ENCODE measurements at regions not wholly inside any gene's neighbourhood (a gene's known extent, or its start where the extent isn't known, plus 50 kb on each side); places are given as distances from the start of the nearest gene placed in this dataset.

DNA sequence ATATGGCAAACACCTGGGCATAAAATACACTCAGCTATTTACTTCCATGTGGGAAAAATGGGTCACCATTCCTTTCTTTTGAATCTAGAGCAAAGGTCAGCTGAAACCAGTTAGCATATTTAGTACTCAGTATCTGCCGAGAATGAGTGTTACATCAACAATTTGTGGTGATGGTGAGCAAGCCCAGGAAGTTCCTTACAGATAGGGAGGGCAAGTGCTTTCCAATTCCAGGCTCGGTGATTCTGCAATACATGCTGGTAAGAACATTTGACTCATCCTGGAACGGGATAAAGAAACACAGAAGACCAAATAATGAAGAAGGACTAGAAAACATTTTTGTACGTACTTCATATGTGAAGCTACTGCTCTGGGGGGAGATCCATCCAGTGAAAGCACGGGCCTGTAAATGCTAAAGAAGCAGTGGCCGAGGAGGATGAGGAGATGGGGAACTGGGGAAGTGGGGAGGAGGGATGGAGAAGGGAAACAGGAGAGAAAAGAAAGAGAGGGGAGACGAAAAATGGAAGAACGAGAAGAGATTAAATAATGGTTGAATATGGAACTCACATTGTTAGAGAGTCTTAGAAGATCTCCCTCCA is 251.9 kb downstream of the TTC32 start:
- TF ChIP-seq CTCF (conservative IDR thresholded peaks at IDR 0.05) = no peak
- TF ChIP-seq EZH2 (IDR thresholded peaks at IDR 0.05; ENCODE audit: low read depth) = no peak
